A673 (cell line): ENCODE measurements at regions not wholly inside any gene's neighbourhood (a gene's known extent, or its start where the extent isn't known, plus 50 kb on each side); places are given as distances from the start of the nearest gene placed in this dataset.

Experiments used
- BruUV-seq: library from RNA; stranded (reverse); fragments of 400-500 nt; replicated peaks from 2 replicates; lab custom pipeline; 2021; lab: Mats Ljungman, UMichigan
- CTCF ChIA-PET: fragments of 300-600 bp; sonication (Branson Sonifier 250); formaldehyde crosslinking; loops from one replicate; lab custom pipeline; 2022; ENCODE audit warnings: antibody characterized with exemption; lab: Charles Lee
- POLR2A ChIA-PET: fragments of 300-600 bp; sonication (Branson Sonifier 250); formaldehyde crosslinking; loops from one replicate; lab custom pipeline; 2022; ENCODE audit warnings: antibody characterized with exemption; ENCODE audit not compliant: low non-redundant PET; lab: Charles Lee
- DNase-seq: peaks from one replicate; pipeline ENCODE4 v3.0.0-alpha.2; 2015; ENCODE audit warnings: low spot score
- H3K27ac ChIP-seq: fragments of 200-600 bp; sonication (generic); 2 replicates; pipeline ENCODE4 v1.5.1; 2016; ENCODE audit warnings: mixed run types, low read depth, mild to moderate bottlenecking, mixed read lengths, antibody characterized with exemption, low read length; ENCODE audit not compliant: poor library complexity, severe bottlenecking
- H3K27me3 ChIP-seq: fragments of 200-600 bp; sonication (generic); replicated peaks from 2 replicates; pipeline ENCODE4 v1.6.1; 2017; ENCODE audit warnings: mixed run types, low read depth, mild to moderate bottlenecking, mixed read lengths, antibody characterized with exemption, low read length; ENCODE audit not compliant: insufficient read depth, poor library complexity
- H3K36me3 ChIP-seq: fragments of 200-600 bp; sonication (generic); 2 replicates; pipeline ENCODE4 v1.6.1; 2016; ENCODE audit warnings: mixed run types, mild to moderate bottlenecking, mixed read lengths, antibody characterized with exemption, low read length; ENCODE audit not compliant: insufficient read depth, poor library complexity, severe bottlenecking
- H3K4me1 ChIP-seq: fragments of 200-600 bp; sonication (generic); 2 replicates; pipeline ENCODE4 v1.6.1; 2017; ENCODE audit warnings: mixed run types, mild to moderate bottlenecking, mixed read lengths, antibody characterized with exemption, low read length; ENCODE audit not compliant: insufficient read depth, poor library complexity, severe bottlenecking
- H3K4me3 ChIP-seq: fragments of 200-600 bp; sonication (generic); 2 replicates; pipeline ENCODE4 v1.5.1; 2016; ENCODE audit warnings: low read depth, mixed run types, mild to moderate bottlenecking, mixed read lengths, low read length; ENCODE audit not compliant: poor library complexity, severe bottlenecking
- H3K9me3 ChIP-seq: fragments of 200-600 bp; sonication (generic); 2 replicates; pipeline ENCODE4 v1.6.1; 2016; ENCODE audit warnings: mixed run types, low read depth, mild to moderate bottlenecking, mixed read lengths, antibody characterized with exemption, low read length; ENCODE audit not compliant: poor library complexity, severe bottlenecking
- CTCF ChIP-seq: fragments of 300-800, 200-600 bp; sonication (generic); conservative IDR thresholded peaks from 2 replicates; pipeline ENCODE4 v1.5.1; 2017; ENCODE audit warnings: low read depth, mild to moderate bottlenecking, antibody characterized with exemption, low read length, moderate library complexity, mixed read lengths
- EZH2 ChIP-seq: fragments of 200-600 bp; sonication (generic); IDR thresholded peaks from 2 replicates; pipeline ENCODE4 v1.6.1; 2017; ENCODE audit warnings: borderline replicate concordance, low read depth, mild to moderate bottlenecking, mixed read lengths, antibody characterized with exemption, low read length; ENCODE audit not compliant: poor library complexity, severe bottlenecking
- intact Hi-C: fragments of 100-400 bp; cut with micrococcal nuclease; formaldehyde crosslinking; loops from one replicate; pipeline ENCODE4 v1.10.0; 2022; ENCODE audit not compliant: unreplicated experiment

GRCh38 chr10:75294866-75295701, 59.3 kb upstream of the COMTD1 start:
- no peak for TF ChIP-seq EZH2
- TF ChIP-seq CTCF, result peak; percentile 31; the same call in 1 of the 2 replicates
- Histone ChIP-seq H3K9me3 (no peaks in the 10 kb centered on the region), H3K27ac (no peak overlapping the region), H3K4me3 (peak overlapping the region; percentile 49), H3K27me3 (peaks cover 52% of the 10 kb centered on the region), H3K36me3 (no peaks in the 10 kb centered on the region), H3K4me1 (peaks cover 6% of the 10 kb centered on the region)
- peak; percentile 67 for DNase-seq
- intact Hi-C loops, result no loop called here
- CTCF ChIA-PET, result interaction anchor here (0.5 kb wide), 1 partner anchor 61 kb away, joined by 3 read pairs; no protein-coding TSS in a partner anchor
- no TSS peak for BruUV-seq
- POLR2A ChIA-PET, result no interaction called here

GRCh38 chr10:75294518-75294865, 58.7 kb upstream of the COMTD1 start:
- Histone ChIP-seq H3K4me3 (peak overlapping the region; percentile 49), H3K4me1 (peaks cover 6% of the 10 kb centered on the region), H3K27ac (no peak overlapping the region), H3K36me3 (no peaks in the 10 kb centered on the region), H3K27me3 (peaks cover 55% of the 10 kb centered on the region), H3K9me3 (no peaks in the 10 kb centered on the region)
- BruUV-seq, result no TSS peak
- TF ChIP-seq EZH2 (no peak), CTCF (no peak)
- intact Hi-C loops, result no loop called here
- ChIA-PET CTCF (no interaction called here), POLR2A (no interaction called here)
- no peak for DNase-seq

DNA sequence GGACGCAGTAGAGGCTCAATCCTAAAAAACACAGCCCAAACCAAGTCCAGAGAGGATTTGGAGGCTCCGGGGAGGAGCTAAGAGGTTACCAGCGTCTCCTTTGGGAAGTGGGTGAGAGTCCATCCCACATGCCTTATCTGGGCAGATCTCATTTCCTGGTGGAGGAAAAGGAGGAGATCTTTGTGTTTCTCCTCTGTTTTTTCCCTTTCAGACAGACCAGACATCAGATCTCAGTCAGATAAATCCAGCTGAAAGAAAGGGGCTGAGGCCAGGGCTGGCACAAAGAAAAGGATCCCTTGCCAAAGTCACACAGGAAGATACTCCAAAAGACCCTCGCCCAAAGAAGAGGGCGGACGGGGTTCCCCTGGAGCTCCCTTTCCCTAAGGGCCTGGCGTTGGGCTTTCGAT, 58.3 kb upstream of the COMTD1 start:
- H3K27me3 ChIP-seq, result peaks cover 55% of the 10 kb centered on the region
- H3K36me3 ChIP-seq, result no peaks in the 10 kb centered on the region
- H3K4me1 ChIP-seq, result peaks cover 6% of the 10 kb centered on the region
- no peak overlapping the region for H3K4me3 ChIP-seq
- no peak for TF ChIP-seq EZH2
- no peaks in the 10 kb centered on the region for H3K9me3 ChIP-seq
- POLR2A ChIA-PET, result no interaction called here
- intact Hi-C loops, result no loop called here
- H3K27ac ChIP-seq, result no peak overlapping the region
- no peak for DNase-seq
- CTCF ChIA-PET, result no interaction called here
- BruUV-seq, result no TSS peak
